ENCODE measurements at regions not wholly inside any gene's neighbourhood (a gene's known extent, or its start where the extent isn't known, plus 50 kb on each side); places are given as distances from the start of the nearest gene placed in this dataset.

- Histone ChIP-seq H3K9me3 (no peaks in the 10 kb centered on the region), H3K36me3 (no peaks in the 10 kb centered on the region), H3K4me3 (no peak overlapping the region), H3K27ac (no peak overlapping the region), H3K27me3 (no peaks in the 10 kb centered on the region), H3K4me1 (no peaks in the 10 kb centered on the region)
- WGBS, 2 donors (ENCODE audit: low coverage in 1 of 2) = 22 to 23% methylated on average over 2 of the region's 2 CpGs
- DNase-seq = no peak
- intact Hi-C loops (cut with DNase I; ENCODE audit: low total_unique reads) = no loop called here
- in situ Hi-C loops (cut with MboI; ENCODE audit: low pct_ligation_motif_present in 1 of 4, low pct_unique_long_range_greater_than_20kb in 1 of 4, low sequenced_read_pairs in 3 of 4) = no loop called here
- TF ChIP-seq POLR2AphosphoS5 (IDR thresholded peaks at IDR 0.05) = no peak
- TF ChIP-seq EP300 (IDR thresholded peaks at IDR 0.05; ENCODE audit: low read depth) = no peak
- TF ChIP-seq CTCF (IDR thresholded peaks at IDR 0.05) = no peak
- no peak for TF ChIP-seq POLR2A (IDR thresholded peaks at IDR 0.05)
Measured at GRCh38 chr18:27899893-27900292, 277.0 kb downstream of the CDH2 start.

- intact Hi-C loops (cut with DNase I; ENCODE audit: low total_unique reads) (no loop called here), in situ Hi-C loops (cut with MboI; ENCODE audit: low pct_ligation_motif_present in 1 of 4, low pct_unique_long_range_greater_than_20kb in 1 of 4, low sequenced_read_pairs in 3 of 4) (no loop called here)
- no peak overlapping the region for H3K4me3 ChIP-seq
- H3K4me1 ChIP-seq = no peaks in the 10 kb centered on the region
- no peak for DNase-seq
- H3K9me3 ChIP-seq = no peaks in the 10 kb centered on the region
- H3K27me3 ChIP-seq = no peaks in the 10 kb centered on the region
- WGBS, 2 donors (ENCODE audit: low coverage in 1 of 2) = 49 to 75% methylated on average over 3 of the region's 3 CpGs
- no peak for TF ChIP-seq CTCF (IDR thresholded peaks at IDR 0.05)
- TF ChIP-seq EP300 (IDR thresholded peaks at IDR 0.05; ENCODE audit: low read depth) = no peak
- no peak for TF ChIP-seq POLR2A (IDR thresholded peaks at IDR 0.05)
- no peak for TF ChIP-seq POLR2AphosphoS5 (IDR thresholded peaks at IDR 0.05)
- H3K36me3 ChIP-seq = no peaks in the 10 kb centered on the region
- H3K27ac ChIP-seq = no peak overlapping the region
Measured at GRCh38 chr18:27894746-27895145, 282.2 kb downstream of the CDH2 start.

- TF ChIP-seq POLR2A (IDR thresholded peaks at IDR 0.05) (no peak), POLR2AphosphoS5 (IDR thresholded peaks at IDR 0.05) (no peak), EP300 (IDR thresholded peaks at IDR 0.05; ENCODE audit: low read depth) (no peak), CTCF (IDR thresholded peaks at IDR 0.05) (no peak)
- H3K27me3 ChIP-seq = no peaks in the 10 kb centered on the region
- H3K36me3 ChIP-seq = no peaks in the 10 kb centered on the region
- no peaks in the 10 kb centered on the region for H3K4me1 ChIP-seq
- H3K4me3 ChIP-seq = no peak overlapping the region
- no peak overlapping the region for H3K27ac ChIP-seq
- intact Hi-C loops (cut with DNase I; ENCODE audit: low total_unique reads) = no loop called here
- DNase-seq = no peak
- H3K9me3 ChIP-seq = no peaks in the 10 kb centered on the region
- WGBS, 2 donors (ENCODE audit: low coverage in 1 of 2) = 39 to 43% methylated on average over 1 to 2 of the region's 2 CpGs
- in situ Hi-C loops (cut with MboI; ENCODE audit: low pct_ligation_motif_present in 1 of 4, low pct_unique_long_range_greater_than_20kb in 1 of 4, low sequenced_read_pairs in 3 of 4) = no loop called here
Measured at GRCh38 chr18:27887711-27888495, 289.0 kb downstream of the CDH2 start.

GRCh38 chr18:27887287-27887686, 289.6 kb downstream of the CDH2 start:
- intact Hi-C loops (cut with DNase I; ENCODE audit: low total_unique reads) (no loop called here), in situ Hi-C loops (cut with MboI; ENCODE audit: low pct_ligation_motif_present in 1 of 4, low pct_unique_long_range_greater_than_20kb in 1 of 4, low sequenced_read_pairs in 3 of 4) (no loop called here)
- 88 to 94% methylated on average over 1 of the region's 1 CpG for WGBS, 2 donors (ENCODE audit: low coverage in 1 of 2)
- no peak for TF ChIP-seq CTCF (IDR thresholded peaks at IDR 0.05)
- TF ChIP-seq EP300 (IDR thresholded peaks at IDR 0.05; ENCODE audit: low read depth) = no peak
- TF ChIP-seq POLR2AphosphoS5 (IDR thresholded peaks at IDR 0.05) = no peak
- TF ChIP-seq POLR2A (IDR thresholded peaks at IDR 0.05) = no peak
- Histone ChIP-seq H3K9me3 (no peaks in the 10 kb centered on the region), H3K27ac (no peak overlapping the region), H3K36me3 (no peaks in the 10 kb centered on the region), H3K4me3 (no peak overlapping the region), H3K27me3 (no peaks in the 10 kb centered on the region), H3K4me1 (no peaks in the 10 kb centered on the region)
- DNase-seq = no peak
